Esophagus (tissue), 2 donors: ENCODE measurements at regions not wholly inside any gene's neighbourhood (a gene's known extent, or its start where the extent isn't known, plus 50 kb on each side); places are given as distances from the start of the nearest gene placed in this dataset.

Experiments used
- H3K27ac ChIP-seq, 2 donors: one replicate each; pipeline ENCODE4 v1.5.1; 2013; ENCODE audit warnings: low read depth in 2 of 2, mild to moderate bottlenecking in 2 of 2, inconsistent platforms in 1 of 2, low read length in 1 of 2, moderate library complexity in 1 of 2
- H3K27me3 ChIP-seq, 2 donors: one replicate each; pipeline ENCODE4 v1.6.1; 2013; ENCODE audit warnings: low read length in 2 of 2, control low read depth in 1 of 2, mild to moderate bottlenecking in 1 of 2; ENCODE audit not compliant: insufficient read depth in 2 of 2, control insufficient read depth in 1 of 2
- H3K36me3 ChIP-seq, 2 donors: one replicate each; pipeline ENCODE4 v1.6.1; 2013; ENCODE audit warnings: low read length in 1 of 2; ENCODE audit not compliant: control insufficient read depth in 2 of 2, insufficient read depth in 2 of 2
- H3K4me1 ChIP-seq, 2 donors: one replicate each; pipeline ENCODE4 v1.6.1; 2013; ENCODE audit warnings: low read length in 1 of 2; ENCODE audit not compliant: control insufficient read depth in 2 of 2, insufficient read depth in 2 of 2
- H3K4me3 ChIP-seq, 2 donors: one replicate each; pipeline ENCODE4 v1.5.1; 2013; ENCODE audit warnings: low read length in 2 of 2, mild to moderate bottlenecking in 2 of 2, low read depth in 1 of 2, moderate library complexity in 1 of 2
- H3K9me3 ChIP-seq, 2 donors: one replicate each; pipeline ENCODE4 v1.6.1; 2013; ENCODE audit warnings: mild to moderate bottlenecking in 2 of 2, low read depth in 1 of 2, low read length in 1 of 2, moderate library complexity in 1 of 2; ENCODE audit not compliant: control insufficient read depth in 2 of 2, insufficient read depth in 1 of 2
- WGBS, 2 donors: extraction: QIAGEN DNeasy Blood & Tissue Kit; methylation state at CpG; one replicate each; pipeline ENCODE4 v1.1.7; 2013; 5-methylcytosine and 5-hydroxymethylcytosine counted together
- donor health status: healthy with polysubstance abuse.
- donor health status: Bipolar disorder and iron deficiency.

DNA sequence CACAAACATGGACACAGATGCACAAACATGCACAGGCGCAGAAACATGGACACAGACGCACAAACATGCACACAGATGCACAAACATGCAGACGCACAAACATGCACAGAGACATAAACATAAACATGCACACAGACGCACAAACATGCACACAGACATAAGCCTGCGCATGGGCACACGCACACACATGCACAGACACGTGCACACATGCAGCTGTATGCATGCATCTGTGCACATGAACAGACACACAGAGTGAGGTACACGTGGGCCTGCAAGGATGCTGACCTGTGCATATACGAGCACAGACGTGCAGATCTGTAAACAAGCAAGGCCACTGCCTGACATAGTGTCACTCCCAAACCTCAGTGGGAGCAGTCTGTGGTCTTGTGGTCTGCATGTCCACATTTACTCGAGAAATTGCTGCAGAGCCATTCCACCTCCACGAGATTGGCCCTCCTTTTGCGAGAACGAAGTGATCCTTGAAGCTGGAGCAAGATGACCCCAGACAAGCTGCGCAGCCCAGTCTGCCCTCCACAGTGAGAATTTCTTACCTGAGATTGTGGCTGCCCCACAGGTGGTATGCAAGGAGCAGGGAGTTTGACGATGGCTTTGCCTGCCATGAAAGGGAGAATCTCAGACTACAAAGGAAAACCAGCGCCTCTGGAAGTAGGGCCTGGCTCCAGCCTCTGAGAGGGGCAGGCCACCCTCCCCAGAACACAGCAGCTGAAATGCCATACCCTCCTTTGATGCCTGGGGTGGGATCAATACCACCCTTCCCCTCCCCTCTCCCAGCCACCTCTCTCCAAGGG lies 299.9 kb downstream of the BRD1 start:
- Histone ChIP-seq H3K36me3 (no peaks in the 10 kb centered on the region), H3K9me3 (no peaks in the 10 kb centered on the region), H3K27me3 (no peaks in the 10 kb centered on the region), H3K4me1 (no peaks in the 10 kb centered on the region), H3K27ac (no peak overlapping the region), H3K4me3 (no peak overlapping the region)
- 71 to 75% methylated on average over 17 of the region's 17 CpGs for WGBS, 2 donors

DNA sequence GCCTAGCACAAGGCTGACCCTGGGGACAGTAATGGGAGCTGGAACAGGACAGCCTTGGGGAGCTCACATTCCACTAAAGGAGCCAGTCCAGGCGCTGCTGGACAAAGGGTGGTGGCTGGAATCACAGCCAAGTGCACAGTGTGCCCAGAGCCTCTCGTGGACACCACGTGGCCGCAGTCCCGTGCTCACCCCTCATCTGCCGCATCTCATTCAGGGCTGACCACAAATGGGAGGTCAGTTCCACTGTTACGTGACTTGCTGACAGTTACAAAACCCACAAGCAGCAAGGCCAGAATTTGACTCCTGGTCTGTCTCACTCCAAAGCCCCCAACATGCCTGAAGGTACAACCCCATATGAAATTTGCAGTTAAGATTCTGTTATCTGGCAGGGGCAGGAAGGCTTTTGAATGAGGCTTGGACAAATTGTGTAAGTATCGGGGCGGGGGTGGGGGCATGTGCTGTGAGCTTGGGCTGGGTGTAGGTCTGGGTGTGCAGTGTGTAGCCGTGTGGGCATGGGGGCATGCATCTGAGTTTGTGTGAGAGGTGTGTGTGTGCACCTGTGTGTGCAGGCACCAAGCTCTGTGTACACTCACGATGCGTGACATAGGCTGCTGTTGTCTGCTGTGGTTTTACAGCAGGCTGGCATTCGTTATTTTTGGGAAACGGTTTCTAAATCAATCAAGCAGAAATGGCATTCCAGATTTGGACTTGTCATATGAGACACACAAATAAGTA lies 301.7 kb downstream of the BRD1 start:
- 56 to 62% methylated on average over 14 of the region's 14 CpGs for WGBS, 2 donors
- no peak overlapping the region for H3K27ac ChIP-seq
- H3K4me1 ChIP-seq: no peaks in the 10 kb centered on the region
- H3K36me3 ChIP-seq: no peaks in the 10 kb centered on the region
- H3K4me3 ChIP-seq: no peak overlapping the region
- no peaks in the 10 kb centered on the region for H3K27me3 ChIP-seq
- H3K9me3 ChIP-seq: no peaks in the 10 kb centered on the region

DNA sequence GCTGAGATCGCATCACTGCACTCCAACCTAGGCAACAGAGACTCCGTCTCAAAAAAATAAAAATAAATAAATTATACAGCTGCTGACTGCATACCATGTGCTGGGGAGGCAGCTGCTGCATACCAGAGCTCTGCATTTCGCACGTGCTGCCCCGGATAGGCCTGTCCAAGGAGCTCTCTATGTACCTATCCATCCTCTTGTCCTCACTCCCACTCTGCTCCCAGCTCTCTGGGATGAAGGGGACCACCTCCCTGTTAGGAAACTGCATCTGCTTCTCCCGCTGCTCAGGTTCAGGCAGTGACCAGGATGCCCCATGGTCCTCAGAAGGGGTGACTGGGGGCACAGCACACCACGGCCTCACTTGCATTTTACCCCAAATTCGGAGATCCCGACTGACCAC lies 302.3 kb downstream of the BRD1 start:
- H3K9me3 ChIP-seq: no peaks in the 10 kb centered on the region
- no peaks in the 10 kb centered on the region for H3K27me3 ChIP-seq
- 68 to 70% methylated on average over 9 of the region's 9 CpGs for WGBS, 2 donors
- no peaks in the 10 kb centered on the region for H3K36me3 ChIP-seq
- H3K27ac ChIP-seq: no peak overlapping the region
- no peak overlapping the region for H3K4me3 ChIP-seq
- no peaks in the 10 kb centered on the region for H3K4me1 ChIP-seq

DNA sequence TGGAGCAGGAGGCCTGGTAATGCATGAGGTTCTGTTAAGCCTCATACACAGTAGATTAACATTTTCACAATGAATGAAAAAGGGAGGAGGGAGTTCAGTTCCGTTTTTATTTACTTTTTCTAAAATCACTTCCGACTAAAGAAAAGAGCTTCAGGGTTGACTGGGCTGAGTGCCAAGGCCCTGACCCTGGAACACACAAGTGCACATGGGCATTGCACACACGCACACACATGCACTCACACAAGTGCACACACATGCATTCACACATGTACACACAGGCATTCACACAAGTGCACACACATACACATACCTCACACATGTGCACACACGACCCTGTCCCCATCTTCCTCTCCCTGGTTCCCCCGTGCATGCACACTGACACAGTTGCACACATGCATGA lies 303.3 kb downstream of the BRD1 start:
- no peaks in the 10 kb centered on the region for H3K9me3 ChIP-seq
- H3K4me3 ChIP-seq: no peak overlapping the region
- H3K4me1 ChIP-seq: no peaks in the 10 kb centered on the region
- WGBS, 2 donors: 30 to 32% methylated on average over 5 of the region's 5 CpGs
- no peaks in the 10 kb centered on the region for H3K27me3 ChIP-seq
- H3K36me3 ChIP-seq: no peaks in the 10 kb centered on the region
- no peak overlapping the region for H3K27ac ChIP-seq

DNA sequence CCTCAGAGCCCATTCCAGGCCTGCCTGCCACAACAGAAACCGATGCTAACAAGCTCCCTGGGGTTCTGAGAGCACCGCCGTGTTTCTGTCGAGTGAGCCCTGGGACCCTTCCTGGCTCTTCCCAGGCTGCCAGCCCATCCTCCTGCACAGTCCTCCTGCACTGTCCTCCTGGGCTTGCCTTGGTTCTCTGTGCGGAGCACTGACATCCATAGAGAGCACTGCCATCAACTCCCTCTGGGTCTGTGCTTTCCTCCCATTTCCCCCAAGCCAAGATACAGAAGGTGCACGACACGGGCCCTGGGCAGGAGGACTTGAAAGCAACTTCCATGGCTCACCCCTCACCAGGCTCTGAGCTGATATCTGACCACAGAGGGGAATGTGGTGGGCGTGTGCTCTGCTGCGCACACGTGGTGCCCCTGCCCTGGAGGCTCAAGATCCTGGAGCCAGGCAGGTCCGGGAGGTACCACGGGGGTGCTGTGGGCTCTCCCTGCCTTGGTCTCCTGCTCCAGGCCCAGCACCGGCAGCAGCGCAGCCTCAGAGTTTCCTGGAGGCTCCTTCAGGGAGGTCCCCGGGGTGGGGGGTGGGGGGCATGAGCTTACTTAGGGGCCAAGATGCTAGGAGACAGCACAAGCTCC lies 304.2 kb downstream of the BRD1 start:
- H3K4me1 ChIP-seq: no peaks in the 10 kb centered on the region
- WGBS, 2 donors: 64 to 66% methylated on average over 15 of the region's 15 CpGs
- H3K9me3 ChIP-seq: no peaks in the 10 kb centered on the region
- no peak overlapping the region for H3K4me3 ChIP-seq
- H3K27me3 ChIP-seq: no peaks in the 10 kb centered on the region
- H3K27ac ChIP-seq: no peak overlapping the region
- no peaks in the 10 kb centered on the region for H3K36me3 ChIP-seq

DNA sequence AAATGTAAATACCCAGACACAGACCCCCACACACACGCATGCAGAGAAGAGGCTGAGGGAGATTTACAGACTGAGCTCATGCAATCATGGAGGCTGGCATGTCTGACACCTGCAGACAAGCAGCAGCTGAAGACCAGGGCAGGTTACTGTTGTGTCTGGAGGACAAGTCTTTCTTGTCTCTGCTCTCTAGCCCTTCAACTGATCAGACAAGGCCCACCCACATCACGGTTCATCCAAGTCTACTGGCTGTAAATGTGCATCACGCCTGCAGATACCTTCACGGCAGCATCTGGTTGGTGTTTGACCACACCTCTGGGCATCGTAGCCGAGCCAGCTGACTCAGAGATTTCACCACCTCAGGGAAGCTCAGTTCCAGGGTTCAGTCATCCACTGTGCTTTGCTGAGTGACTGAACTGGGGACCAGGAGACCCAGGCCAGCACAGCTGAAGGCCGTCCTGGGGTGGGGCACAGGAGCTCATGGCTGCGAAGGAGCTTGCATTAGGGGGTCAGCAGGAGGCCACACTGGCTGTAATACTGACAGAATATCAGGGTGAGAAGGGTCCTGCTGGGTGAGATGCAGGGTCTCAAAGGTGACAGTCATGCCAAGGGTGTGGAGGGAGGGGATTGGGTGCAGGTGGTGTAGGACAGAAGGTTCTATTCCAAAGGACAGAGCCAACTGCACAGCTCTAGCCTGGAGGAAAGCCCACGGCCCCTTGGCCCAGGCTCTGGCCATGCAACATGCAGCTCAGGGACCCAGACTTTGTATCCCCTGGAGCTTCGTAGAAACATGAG lies 304.9 kb downstream of the BRD1 start:
- 79 to 83% methylated on average over 10 of the region's 10 CpGs for WGBS, 2 donors
- Histone ChIP-seq H3K36me3 (no peaks in the 10 kb centered on the region), H3K9me3 (no peaks in the 10 kb centered on the region), H3K4me3 (no peak overlapping the region), H3K4me1 (no peaks in the 10 kb centered on the region), H3K27ac (no peak overlapping the region), H3K27me3 (no peaks in the 10 kb centered on the region)

DNA sequence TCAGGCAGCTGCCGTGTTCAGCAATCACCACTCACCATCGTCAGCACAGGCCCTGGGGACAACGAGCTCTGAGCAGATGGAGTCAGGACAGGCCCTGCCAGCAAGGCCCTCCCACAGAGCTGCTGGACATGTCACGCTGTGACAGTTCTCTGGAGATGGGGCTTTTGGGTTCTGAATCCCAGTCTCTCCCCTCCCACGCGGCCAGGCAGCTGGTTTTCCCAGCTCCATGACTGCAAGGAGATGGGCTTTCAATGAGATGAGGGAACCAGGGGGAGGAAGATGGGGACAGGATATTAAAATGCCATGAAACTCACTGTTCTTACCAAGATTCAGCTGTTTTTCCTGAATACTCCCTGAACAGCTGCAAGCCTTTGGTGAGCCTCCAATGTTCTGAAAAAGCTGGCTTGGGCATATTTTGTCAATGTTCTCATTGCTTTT lies 305.9 kb downstream of the BRD1 start:
- no peak overlapping the region for H3K27ac ChIP-seq
- H3K4me1 ChIP-seq: no peaks in the 10 kb centered on the region
- no peaks in the 10 kb centered on the region for H3K27me3 ChIP-seq
- no peaks in the 10 kb centered on the region for H3K9me3 ChIP-seq
- no peak overlapping the region for H3K4me3 ChIP-seq
- WGBS, 2 donors: 79 to 87% methylated on average over 6 of the region's 6 CpGs
- no peaks in the 10 kb centered on the region for H3K36me3 ChIP-seq

DNA sequence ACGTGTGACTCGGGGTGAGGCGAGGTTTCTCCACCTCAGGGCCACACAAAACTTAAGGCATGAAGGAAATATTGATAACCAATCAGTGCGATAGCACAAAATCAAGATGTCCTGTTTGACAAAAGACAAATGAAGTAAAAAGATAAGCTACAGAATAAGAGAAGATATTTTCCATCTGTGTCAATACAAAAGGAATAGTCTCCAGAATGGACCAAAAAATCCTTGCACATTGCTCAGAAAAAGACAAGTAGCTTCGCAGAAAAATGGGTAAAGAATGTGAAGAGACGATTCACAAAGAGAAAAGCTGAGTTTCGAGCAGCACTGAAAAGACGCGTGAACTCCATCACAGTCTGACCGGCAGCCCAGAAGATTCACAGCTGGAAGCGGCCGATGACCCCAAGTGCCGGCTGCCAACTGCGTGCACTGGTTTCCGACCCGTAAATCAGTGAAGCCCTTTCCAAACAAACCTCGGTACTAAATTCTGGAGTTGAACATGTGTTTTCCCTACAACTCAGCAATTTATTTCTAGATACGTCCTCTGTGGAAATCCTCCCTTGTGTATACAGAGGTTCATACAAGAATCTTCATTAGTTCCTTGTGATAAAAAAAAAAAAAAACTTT lies 308.4 kb downstream of the BRD1 start:
- Histone ChIP-seq H3K27me3 (no peaks in the 10 kb centered on the region), H3K9me3 (no peaks in the 10 kb centered on the region)
- WGBS, 2 donors: 50 to 59% methylated on average over 18 of the region's 18 CpGs

DNA sequence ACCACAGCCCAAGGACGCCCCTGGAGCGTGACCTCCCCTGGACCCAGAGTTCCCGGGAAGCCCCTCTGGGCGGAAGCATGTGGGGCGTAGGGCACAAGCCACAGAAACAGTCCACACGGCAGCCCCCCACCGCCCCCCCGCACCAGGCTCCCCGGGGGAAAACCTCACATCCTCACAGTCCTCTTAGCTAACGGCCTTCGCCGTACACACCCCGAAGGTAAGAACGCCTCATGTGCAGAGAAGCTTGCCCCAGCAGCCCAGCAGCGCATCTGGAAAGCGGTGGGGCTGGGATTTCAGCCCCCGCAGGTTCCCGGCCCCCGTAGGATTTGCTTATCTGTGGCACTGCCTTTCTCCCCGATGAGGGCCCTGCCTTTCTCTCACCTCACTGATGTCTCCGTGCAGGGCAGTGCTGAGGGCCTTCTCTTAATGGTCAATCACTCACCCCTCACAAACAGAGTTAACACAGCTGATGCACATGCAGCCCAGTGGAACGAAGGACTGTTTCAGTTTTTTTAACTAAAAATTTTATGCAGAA lies 309.2 kb downstream of the BRD1 start:
- no peaks in the 10 kb centered on the region for H3K9me3 ChIP-seq
- WGBS, 2 donors: 64 to 68% methylated on average over 22 of the region's 22 CpGs
- H3K27me3 ChIP-seq: no peaks in the 10 kb centered on the region
- no peak overlapping the region for H3K27ac ChIP-seq
- H3K36me3 ChIP-seq: no peaks in the 10 kb centered on the region
- H3K4me3 ChIP-seq: no peak overlapping the region
- H3K4me1 ChIP-seq: no peaks in the 10 kb centered on the region

More for the DNA sequence above, 308.4 kb downstream of the BRD1 start:
- H3K36me3 ChIP-seq: no peaks in the 10 kb centered on the region
- no peaks in the 10 kb centered on the region for H3K4me1 ChIP-seq
- no peak overlapping the region for H3K27ac ChIP-seq
- no peak overlapping the region for H3K4me3 ChIP-seq
